ENCODE measurements at regions not wholly inside any gene's neighbourhood (a gene's known extent, or its start where the extent isn't known, plus 50 kb on each side); places are given as distances from the start of the nearest gene placed in this dataset.

DNA sequence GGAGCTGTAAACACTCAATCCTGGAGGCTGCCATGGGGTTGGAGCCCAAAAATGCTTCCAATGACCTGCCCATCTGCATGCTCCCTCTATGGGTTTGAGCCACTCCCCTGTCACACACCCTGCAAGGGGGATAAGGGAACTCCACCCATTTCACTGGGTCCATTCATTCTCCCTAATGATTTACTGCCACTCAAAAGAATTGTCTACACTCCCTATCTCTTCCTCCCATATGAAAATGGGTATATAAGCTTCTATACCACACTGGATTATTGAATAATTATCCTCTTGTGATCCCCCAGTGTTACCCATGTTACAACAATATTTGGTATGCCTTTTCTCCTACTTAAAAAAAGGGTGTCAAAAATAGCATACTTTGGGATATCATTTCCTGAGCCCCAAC, 260.8 kb upstream of the CCDC196 start:
- Histone ChIP-seq H3F3A (replicated peaks; ENCODE audit: low read depth) (no peaks in the 10 kb centered on the region), H3K36me3 (ENCODE audit: insufficient read depth) (no peaks in the 10 kb centered on the region), H3K9me2 (ENCODE audit: insufficient read depth) (0 out of 2 replicates have a peak, but pooled peaks cover 2% of the 10 kb centered on the region), H3K27me3 (ENCODE audit: insufficient read depth) (no peaks in the 10 kb centered on the region), H3K27ac (ENCODE audit: low read depth) (no peak overlapping the region), H3K4me1 (ENCODE audit: insufficient read depth) (no peaks in the 10 kb centered on the region), H3K4me3 (no peak overlapping the region), H4K20me1 (replicated peaks; ENCODE audit: insufficient read depth) (no peaks in the 10 kb centered on the region), H3K79me2 (replicated peaks; ENCODE audit: insufficient read depth) (no peaks in the 10 kb centered on the region), H3K4me2 (no peak overlapping the region), H2AFZ (no peak overlapping the region)
- peaks cover 22% of the 10 kb centered on the region for H3K9me3 Mint-ChIP-seq
- TF ChIP-seq EZH2phosphoT487 (IDR thresholded peaks at IDR 0.05; ENCODE audit: unreplicated experiment) (no peak), NANOG (IDR thresholded peaks at IDR 0.05; ENCODE audit: borderline replicate concordance) (no peak), ZNF114 (CRISPR knock-in tag; IDR thresholded peaks at IDR 0.05) (no peak), STAT1 (IDR thresholded peaks at IDR 0.05; ENCODE audit: unreplicated experiment) (no peak), CREB1 (CRISPR knock-in tag; IDR thresholded peaks at IDR 0.05; ENCODE audit: low read depth) (no peak), EZH2 (IDR thresholded peaks at IDR 0.05; ENCODE audit: low read depth, unreplicated experiment) (no peak), JUNB (IDR thresholded peaks at IDR 0.05; ENCODE audit: unreplicated experiment) (no peak), ZNF331 (CRISPR knock-in tag; IDR thresholded peaks at IDR 0.05; ENCODE audit: low read depth) (no peak), POLR2AphosphoS5 (IDR thresholded peaks at IDR 0.05; ENCODE audit: low read depth) (no peak)
- TF ChIP-seq, protein P1, sequence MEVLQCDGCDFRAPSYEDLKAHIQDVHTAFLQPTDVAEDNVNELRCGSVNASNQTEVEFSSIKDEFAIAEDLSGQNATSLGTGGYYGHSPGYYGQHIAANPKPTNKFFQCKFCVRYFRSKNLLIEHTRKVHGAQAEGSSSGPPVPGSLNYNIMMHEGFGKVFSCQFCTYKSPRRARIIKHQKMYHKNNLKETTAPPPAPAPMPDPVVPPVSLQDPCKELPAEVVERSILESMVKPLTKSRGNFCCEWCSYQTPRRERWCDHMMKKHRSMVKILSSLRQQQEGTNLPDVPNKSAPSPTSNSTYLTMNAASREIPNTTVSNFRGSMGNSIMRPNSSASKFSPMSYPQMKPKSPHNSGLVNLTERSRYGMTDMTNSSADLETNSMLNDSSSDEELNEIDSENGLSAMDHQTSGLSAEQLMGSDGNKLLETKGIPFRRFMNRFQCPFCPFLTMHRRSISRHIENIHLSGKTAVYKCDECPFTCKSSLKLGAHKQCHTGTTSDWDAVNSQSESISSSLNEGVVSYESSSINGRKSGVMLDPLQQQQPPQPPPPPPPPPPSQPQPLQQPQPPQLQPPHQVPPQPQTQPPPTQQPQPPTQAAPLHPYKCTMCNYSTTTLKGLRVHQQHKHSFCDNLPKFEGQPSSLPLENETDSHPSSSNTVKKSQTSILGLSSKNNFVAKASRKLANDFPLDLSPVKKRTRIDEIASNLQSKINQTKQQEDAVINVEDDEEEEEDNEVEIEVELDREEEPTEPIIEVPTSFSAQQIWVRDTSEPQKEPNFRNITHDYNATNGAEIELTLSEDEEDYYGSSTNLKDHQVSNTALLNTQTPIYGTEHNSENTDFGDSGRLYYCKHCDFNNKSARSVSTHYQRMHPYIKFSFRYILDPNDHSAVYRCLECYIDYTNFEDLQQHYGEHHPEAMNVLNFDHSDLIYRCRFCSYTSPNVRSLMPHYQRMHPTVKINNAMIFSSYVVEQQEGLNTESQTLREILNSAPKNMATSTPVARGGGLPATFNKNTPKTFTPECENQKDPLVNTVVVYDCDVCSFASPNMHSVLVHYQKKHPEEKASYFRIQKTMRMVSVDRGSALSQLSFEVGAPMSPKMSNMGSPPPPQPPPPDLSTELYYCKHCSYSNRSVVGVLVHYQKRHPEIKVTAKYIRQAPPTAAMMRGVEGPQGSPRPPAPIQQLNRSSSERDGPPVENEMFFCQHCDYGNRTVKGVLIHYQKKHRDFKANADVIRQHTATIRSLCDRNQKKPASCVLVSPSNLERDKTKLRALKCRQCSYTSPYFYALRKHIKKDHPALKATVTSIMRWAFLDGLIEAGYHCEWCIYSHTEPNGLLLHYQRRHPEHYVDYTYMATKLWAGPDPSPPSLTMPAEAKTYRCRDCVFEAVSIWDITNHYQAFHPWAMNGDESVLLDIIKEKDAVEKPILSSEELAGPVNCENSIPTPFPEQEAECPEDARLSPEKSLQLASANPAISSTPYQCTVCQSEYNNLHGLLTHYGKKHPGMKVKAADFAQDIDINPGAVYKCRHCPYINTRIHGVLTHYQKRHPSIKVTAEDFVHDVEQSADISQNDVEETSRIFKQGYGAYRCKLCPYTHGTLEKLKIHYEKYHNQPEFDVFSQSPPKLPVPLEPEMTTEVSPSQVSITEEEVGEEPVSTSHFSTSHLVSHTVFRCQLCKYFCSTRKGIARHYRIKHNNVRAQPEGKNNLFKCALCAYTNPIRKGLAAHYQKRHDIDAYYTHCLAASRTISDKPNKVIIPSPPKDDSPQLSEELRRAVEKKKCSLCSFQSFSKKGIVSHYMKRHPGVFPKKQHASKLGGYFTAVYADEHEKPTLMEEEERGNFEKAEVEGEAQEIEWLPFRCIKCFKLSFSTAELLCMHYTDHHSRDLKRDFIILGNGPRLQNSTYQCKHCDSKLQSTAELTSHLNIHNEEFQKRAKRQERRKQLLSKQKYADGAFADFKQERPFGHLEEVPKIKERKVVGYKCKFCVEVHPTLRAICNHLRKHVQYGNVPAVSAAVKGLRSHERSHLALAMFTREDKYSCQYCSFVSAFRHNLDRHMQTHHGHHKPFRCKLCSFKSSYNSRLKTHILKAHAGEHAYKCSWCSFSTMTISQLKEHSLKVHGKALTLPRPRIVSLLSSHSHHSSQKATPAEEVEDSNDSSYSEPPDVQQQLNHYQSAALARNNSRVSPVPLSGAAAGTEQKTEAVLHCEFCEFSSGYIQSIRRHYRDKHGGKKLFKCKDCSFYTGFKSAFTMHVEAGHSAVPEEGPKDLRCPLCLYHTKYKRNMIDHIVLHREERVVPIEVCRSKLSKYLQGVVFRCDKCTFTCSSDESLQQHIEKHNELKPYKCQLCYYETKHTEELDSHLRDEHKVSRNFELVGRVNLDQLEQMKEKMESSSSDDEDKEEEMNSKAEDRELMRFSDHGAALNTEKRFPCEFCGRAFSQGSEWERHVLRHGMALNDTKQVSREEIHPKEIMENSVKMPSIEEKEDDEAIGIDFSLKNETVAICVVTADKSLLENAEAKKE (CRISPR knock-in tag; IDR thresholded peaks at IDR 0.05) = no peak
- TF ChIP-seq, protein P2, sequence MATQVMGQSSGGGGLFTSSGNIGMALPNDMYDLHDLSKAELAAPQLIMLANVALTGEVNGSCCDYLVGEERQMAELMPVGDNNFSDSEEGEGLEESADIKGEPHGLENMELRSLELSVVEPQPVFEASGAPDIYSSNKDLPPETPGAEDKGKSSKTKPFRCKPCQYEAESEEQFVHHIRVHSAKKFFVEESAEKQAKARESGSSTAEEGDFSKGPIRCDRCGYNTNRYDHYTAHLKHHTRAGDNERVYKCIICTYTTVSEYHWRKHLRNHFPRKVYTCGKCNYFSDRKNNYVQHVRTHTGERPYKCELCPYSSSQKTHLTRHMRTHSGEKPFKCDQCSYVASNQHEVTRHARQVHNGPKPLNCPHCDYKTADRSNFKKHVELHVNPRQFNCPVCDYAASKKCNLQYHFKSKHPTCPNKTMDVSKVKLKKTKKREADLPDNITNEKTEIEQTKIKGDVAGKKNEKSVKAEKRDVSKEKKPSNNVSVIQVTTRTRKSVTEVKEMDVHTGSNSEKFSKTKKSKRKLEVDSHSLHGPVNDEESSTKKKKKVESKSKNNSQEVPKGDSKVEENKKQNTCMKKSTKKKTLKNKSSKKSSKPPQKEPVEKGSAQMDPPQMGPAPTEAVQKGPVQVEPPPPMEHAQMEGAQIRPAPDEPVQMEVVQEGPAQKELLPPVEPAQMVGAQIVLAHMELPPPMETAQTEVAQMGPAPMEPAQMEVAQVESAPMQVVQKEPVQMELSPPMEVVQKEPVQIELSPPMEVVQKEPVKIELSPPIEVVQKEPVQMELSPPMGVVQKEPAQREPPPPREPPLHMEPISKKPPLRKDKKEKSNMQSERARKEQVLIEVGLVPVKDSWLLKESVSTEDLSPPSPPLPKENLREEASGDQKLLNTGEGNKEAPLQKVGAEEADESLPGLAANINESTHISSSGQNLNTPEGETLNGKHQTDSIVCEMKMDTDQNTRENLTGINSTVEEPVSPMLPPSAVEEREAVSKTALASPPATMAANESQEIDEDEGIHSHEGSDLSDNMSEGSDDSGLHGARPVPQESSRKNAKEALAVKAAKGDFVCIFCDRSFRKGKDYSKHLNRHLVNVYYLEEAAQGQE (IDR thresholded peaks at IDR 0.05; ENCODE audit: unreplicated experiment) = no peak
- TF ChIP-seq, protein P3, sequence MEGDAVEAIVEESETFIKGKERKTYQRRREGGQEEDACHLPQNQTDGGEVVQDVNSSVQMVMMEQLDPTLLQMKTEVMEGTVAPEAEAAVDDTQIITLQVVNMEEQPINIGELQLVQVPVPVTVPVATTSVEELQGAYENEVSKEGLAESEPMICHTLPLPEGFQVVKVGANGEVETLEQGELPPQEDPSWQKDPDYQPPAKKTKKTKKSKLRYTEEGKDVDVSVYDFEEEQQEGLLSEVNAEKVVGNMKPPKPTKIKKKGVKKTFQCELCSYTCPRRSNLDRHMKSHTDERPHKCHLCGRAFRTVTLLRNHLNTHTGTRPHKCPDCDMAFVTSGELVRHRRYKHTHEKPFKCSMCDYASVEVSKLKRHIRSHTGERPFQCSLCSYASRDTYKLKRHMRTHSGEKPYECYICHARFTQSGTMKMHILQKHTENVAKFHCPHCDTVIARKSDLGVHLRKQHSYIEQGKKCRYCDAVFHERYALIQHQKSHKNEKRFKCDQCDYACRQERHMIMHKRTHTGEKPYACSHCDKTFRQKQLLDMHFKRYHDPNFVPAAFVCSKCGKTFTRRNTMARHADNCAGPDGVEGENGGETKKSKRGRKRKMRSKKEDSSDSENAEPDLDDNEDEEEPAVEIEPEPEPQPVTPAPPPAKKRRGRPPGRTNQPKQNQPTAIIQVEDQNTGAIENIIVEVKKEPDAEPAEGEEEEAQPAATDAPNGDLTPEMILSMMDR (conservative IDR thresholded peaks at IDR 0.05; ENCODE audit: low read depth in 2 of 2) = no peak
- TF ChIP-seq, protein P4, sequence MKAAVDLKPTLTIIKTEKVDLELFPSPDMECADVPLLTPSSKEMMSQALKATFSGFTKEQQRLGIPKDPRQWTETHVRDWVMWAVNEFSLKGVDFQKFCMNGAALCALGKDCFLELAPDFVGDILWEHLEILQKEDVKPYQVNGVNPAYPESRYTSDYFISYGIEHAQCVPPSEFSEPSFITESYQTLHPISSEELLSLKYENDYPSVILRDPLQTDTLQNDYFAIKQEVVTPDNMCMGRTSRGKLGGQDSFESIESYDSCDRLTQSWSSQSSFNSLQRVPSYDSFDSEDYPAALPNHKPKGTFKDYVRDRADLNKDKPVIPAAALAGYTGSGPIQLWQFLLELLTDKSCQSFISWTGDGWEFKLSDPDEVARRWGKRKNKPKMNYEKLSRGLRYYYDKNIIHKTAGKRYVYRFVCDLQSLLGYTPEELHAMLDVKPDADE (IDR thresholded peaks at IDR 0.05) = no peak
- ATAC-seq (no peak), DNase-seq (ENCODE audit: low spot score) (no peak)
- peaks cover 2% of the 10 kb centered on the region; the same call in 2 of the 3 replicates for H3K4me1 Mint-ChIP-seq
- H3K36me3 Mint-ChIP-seq (ENCODE audit: low read depth) = no peaks in the 10 kb centered on the region
- H3K27ac Mint-ChIP-seq = no peak overlapping the region
- H3K27me3 Mint-ChIP-seq (ENCODE audit: insufficient read depth, low read depth, poor library complexity) = no peaks in the 10 kb centered on the region
- no peak overlapping the region for H3K4me3 Mint-ChIP-seq
